ENCODE measurements at regions not wholly inside any gene's neighbourhood (a gene's known extent, or its start where the extent isn't known, plus 50 kb on each side); places are given as distances from the start of the nearest gene placed in this dataset.
A peak's percentile ranks its signal among the peaks of the same experiment; 100 is the strongest.

DNA sequence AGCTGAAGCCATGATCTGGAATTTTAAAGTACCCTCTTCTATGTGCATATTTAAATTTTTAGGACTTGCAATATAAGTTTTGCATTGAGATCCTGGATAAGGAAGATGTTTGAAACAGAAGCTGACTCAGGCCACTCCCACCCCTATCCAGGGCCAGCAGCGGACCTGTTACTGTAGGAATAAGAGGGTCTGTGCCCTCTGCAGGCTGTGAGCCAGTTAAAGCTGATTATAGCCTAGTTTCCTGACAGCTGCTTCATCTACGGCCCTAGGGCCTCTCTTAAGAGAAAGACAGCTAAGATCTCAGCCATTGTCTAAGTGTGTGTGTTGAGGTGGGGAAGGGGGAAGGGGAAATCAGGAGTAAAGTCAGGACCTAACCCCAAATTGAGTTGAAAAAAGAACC, 234.0 kb downstream of the HAUS1 start:
- Histone ChIP-seq H3K27ac (ENCODE audit: extremely low read depth, low read depth, low read length) (no peak overlapping the region), H3K9me3 (ENCODE audit: control insufficient read depth, insufficient read depth, low read depth, low read length) (no peaks in the 10 kb centered on the region), H3K4me1 (ENCODE audit: control insufficient read depth, insufficient read depth, low read length) (peaks cover 13% of the 10 kb centered on the region), H3K4me3 (ENCODE audit: low read depth, low read length) (no peak overlapping the region), H3K36me3 (ENCODE audit: control insufficient read depth in 2 of 2, insufficient read depth in 1 of 2, low read length in 2 of 2) (no peaks in the 10 kb centered on the region)
- TF ChIP-seq ZNF391 (tag by site-specific recombination; IDR thresholded peaks at IDR 0.05; ENCODE audit: borderline replicate concordance, low read depth) = no peak
- 0 out of 2 replicates have a peak, but pooled peaks have one; percentile 10 for TF ChIP-seq SCRT1 (tag by site-specific recombination; IDR thresholded peaks at IDR 0.05; ENCODE audit: borderline replicate concordance)
- ChIA-PET CTCF (interaction anchor here (0.6 to 2.0 kb wide), 5 partner anchors 24 to 165 kb away, joined by 3 to 6 read pairs (median 4); a partner anchor contains a TSS), POLR2A (no interaction called here)

- POLR2A ChIA-PET = no interaction called here
- H3K27ac ChIP-seq (ENCODE audit: extremely low read depth, low read depth, low read length) = no peak overlapping the region
Measured at GRCh38 chr18:46338766-46339165, 234.6 kb downstream of the HAUS1 start.

DNA sequence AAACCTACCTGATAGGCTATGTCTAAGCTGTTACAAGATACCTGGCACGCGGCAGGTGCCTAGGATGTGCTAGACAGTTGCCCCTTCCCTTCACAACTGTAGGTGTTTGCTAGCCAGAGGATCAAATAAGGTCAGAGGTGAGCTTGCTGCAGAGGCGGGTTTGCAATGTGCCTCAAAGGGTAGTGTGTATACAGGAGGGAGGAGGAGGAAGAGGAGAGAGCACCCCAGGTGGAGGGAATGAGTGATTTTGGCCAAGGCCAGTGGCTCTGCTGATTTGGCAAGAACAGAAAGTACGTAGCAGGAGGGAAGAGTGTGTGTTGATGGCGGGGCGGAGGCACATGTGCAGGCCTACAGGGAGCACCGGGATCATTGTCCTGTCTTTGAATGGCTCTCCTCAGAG, 236.5 kb downstream of the HAUS1 start:
- ChIA-PET POLR2A (interaction anchor here (0.6 to 0.7 kb wide), 2 partner anchors 13 to 1786 kb away, joined by 3 read pairs; no protein-coding TSS in a partner anchor), CTCF (no interaction called here)
- H3K4me3 ChIP-seq (ENCODE audit: low read depth, low read length) = no peak overlapping the region
- H3K27ac ChIP-seq (ENCODE audit: extremely low read depth, low read depth, low read length) = no peak overlapping the region
- H3K4me1 ChIP-seq (ENCODE audit: control insufficient read depth, insufficient read depth, low read length) = peaks cover 9% of the 10 kb centered on the region
- no peaks in the 10 kb centered on the region for H3K9me3 ChIP-seq (ENCODE audit: control insufficient read depth, insufficient read depth, low read depth, low read length)
- no peaks in the 10 kb centered on the region for H3K36me3 ChIP-seq (ENCODE audit: control insufficient read depth in 2 of 2, insufficient read depth in 1 of 2, low read length in 2 of 2)
- TF ChIP-seq, protein P1, sequence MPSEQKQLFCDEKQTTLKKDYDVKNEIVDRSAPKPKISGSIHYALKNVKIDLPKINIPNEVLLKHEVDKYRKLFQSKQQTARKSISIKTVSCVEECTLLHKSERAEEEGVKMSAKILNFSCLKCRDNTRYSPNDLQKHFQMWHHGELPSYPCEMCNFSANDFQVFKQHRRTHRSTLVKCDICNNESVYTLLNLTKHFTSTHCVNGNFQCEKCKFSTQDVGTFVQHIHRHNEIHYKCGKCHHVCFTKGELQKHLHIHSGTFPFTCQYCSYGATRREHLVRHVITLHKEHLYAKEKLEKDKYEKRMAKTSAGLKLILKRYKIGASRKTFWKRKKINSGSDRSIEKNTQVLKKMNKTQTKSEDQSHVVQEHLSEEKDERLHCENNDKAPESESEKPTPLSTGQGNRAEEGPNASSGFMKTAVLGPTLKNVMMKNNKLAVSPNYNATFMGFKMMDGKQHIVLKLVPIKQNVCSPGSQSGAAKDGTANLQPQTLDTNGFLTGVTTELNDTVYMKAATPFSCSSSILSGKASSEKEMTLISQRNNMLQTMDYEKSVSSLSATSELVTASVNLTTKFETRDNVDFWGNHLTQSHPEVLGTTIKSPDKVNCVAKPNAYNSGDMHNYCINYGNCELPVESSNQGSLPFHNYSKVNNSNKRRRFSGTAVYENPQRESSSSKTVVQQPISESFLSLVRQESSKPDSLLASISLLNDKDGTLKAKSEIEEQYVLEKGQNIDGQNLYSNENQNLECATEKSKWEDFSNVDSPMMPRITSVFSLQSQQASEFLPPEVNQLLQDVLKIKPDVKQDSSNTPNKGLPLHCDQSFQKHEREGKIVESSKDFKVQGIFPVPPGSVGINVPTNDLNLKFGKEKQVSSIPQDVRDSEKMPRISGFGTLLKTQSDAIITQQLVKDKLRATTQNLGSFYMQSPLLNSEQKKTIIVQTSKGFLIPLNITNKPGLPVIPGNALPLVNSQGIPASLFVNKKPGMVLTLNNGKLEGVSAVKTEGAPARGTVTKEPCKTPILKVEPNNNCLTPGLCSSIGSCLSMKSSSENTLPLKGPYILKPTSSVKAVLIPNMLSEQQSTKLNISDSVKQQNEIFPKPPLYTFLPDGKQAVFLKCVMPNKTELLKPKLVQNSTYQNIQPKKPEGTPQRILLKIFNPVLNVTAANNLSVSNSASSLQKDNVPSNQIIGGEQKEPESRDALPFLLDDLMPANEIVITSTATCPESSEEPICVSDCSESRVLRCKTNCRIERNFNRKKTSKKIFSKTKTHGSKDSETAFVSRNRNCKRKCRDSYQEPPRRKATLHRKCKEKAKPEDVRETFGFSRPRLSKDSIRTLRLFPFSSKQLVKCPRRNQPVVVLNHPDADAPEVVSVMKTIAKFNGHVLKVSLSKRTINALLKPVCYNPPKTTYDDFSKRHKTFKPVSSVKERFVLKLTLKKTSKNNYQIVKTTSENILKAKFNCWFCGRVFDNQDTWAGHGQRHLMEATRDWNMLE (tag by site-specific recombination; conservative IDR thresholded peaks at IDR 0.05; ENCODE audit: low read depth) = no peak
- TF ChIP-seq HOXC10 (CRISPR knock-in tag; IDR thresholded peaks at IDR 0.05) = no peak
- TF ChIP-seq ZNF623 (tag by site-specific recombination; IDR thresholded peaks at IDR 0.05) = no peak
- TF ChIP-seq INSM2 (tag by site-specific recombination; IDR thresholded peaks at IDR 0.05) = no peak
- TF ChIP-seq ZNF785 (tag by site-specific recombination; IDR thresholded peaks at IDR 0.05) = no peak
- TF ChIP-seq, protein P2, sequence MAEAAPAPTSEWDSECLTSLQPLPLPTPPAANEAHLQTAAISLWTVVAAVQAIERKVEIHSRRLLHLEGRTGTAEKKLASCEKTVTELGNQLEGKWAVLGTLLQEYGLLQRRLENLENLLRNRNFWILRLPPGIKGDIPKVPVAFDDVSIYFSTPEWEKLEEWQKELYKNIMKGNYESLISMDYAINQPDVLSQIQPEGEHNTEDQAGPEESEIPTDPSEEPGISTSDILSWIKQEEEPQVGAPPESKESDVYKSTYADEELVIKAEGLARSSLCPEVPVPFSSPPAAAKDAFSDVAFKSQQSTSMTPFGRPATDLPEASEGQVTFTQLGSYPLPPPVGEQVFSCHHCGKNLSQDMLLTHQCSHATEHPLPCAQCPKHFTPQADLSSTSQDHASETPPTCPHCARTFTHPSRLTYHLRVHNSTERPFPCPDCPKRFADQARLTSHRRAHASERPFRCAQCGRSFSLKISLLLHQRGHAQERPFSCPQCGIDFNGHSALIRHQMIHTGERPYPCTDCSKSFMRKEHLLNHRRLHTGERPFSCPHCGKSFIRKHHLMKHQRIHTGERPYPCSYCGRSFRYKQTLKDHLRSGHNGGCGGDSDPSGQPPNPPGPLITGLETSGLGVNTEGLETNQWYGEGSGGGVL (tag by site-specific recombination; IDR thresholded peaks at IDR 0.05) = no peak
- TF ChIP-seq MZF1 (tag by site-specific recombination; IDR thresholded peaks at IDR 0.05; ENCODE audit: borderline replicate concordance) = no peak

More at GRCh38 chr18:46338766-46339165, 234.6 kb downstream of the HAUS1 start:
- CTCF ChIA-PET = interaction anchor here (0.7 to 2.0 kb wide), 3 partner anchors 24 to 165 kb away, joined by 3 to 6 read pairs (median 4); a partner anchor contains a TSS
- Histone ChIP-seq H3K36me3 (ENCODE audit: control insufficient read depth in 2 of 2, insufficient read depth in 1 of 2, low read length in 2 of 2) (no peaks in the 10 kb centered on the region), H3K4me3 (ENCODE audit: low read depth, low read length) (no peak overlapping the region), H3K9me3 (ENCODE audit: control insufficient read depth, insufficient read depth, low read depth, low read length) (no peaks in the 10 kb centered on the region), H3K4me1 (ENCODE audit: control insufficient read depth, insufficient read depth, low read length) (peaks cover 13% of the 10 kb centered on the region)
- no peak for TF ChIP-seq YY2 (tag by site-specific recombination; IDR thresholded peaks at IDR 0.05)
- no peak for TF ChIP-seq ZNF701 (tag by site-specific recombination; IDR thresholded peaks at IDR 0.05)
- TF ChIP-seq ZNF148 (tag by site-specific recombination; IDR thresholded peaks at IDR 0.05; ENCODE audit: borderline replicate concordance) = no peak
- no peak for TF ChIP-seq ZNF16 (tag by site-specific recombination; IDR thresholded peaks at IDR 0.05; ENCODE audit: low read depth)
- TF ChIP-seq, protein P2 (tag by site-specific recombination; IDR thresholded peaks at IDR 0.05) = no peak
